ENCODE measurements at regions not wholly inside any gene's neighbourhood (a gene's known extent, or its start where the extent isn't known, plus 50 kb on each side); places are given as distances from the start of the nearest gene placed in this dataset.

DNA sequence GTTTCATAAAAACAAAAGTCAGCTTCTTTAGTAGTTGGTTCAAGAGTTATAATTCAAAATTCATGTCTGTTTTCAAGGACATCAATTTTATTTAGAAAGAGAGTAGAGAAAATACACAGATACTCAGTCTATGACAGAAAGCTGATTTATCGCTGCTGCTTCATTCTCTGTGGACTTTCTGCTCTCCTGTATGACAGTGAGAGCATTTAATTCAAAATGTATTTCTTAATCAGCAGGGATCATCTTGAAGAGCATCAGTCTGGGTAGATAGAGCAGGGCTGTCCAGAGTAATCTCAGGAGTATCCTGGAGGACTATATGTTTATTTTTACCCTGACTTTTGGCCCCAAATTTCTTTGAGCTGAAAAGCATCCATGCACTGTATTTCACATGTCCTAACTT, 1676.7 kb downstream of the REEP3 start:
- Histone ChIP-seq H3K27ac (ENCODE audit: low read depth, low read length, poor library complexity, severe bottlenecking) (no peak overlapping the region), H3K9me3 (ENCODE audit: low read depth, low read length, poor library complexity, severe bottlenecking) (no peaks in the 10 kb centered on the region), H3K36me3 (ENCODE audit: insufficient read depth, low read length, poor library complexity, severe bottlenecking) (no peaks in the 10 kb centered on the region), H3K27me3 (replicated peaks; ENCODE audit: insufficient read depth, low read depth, low read length, poor library complexity) (no peaks in the 10 kb centered on the region), H3K4me3 (ENCODE audit: low read depth, low read length, poor library complexity, severe bottlenecking) (no peak overlapping the region), H3K4me1 (ENCODE audit: insufficient read depth, low read length, poor library complexity, severe bottlenecking) (no peaks in the 10 kb centered on the region)
- ChIA-PET POLR2A (ENCODE audit: low non-redundant PET) (no interaction called here), CTCF (no interaction called here)
- intact Hi-C loops (cut with micrococcal nuclease; ENCODE audit: unreplicated experiment) = no loop called here
- BruUV-seq (replicated peaks) = no TSS peak
- TF ChIP-seq EZH2 (IDR thresholded peaks at IDR 0.05; ENCODE audit: borderline replicate concordance, low read depth, low read length, poor library complexity, severe bottlenecking) = no peak
- TF ChIP-seq, protein P1, sequence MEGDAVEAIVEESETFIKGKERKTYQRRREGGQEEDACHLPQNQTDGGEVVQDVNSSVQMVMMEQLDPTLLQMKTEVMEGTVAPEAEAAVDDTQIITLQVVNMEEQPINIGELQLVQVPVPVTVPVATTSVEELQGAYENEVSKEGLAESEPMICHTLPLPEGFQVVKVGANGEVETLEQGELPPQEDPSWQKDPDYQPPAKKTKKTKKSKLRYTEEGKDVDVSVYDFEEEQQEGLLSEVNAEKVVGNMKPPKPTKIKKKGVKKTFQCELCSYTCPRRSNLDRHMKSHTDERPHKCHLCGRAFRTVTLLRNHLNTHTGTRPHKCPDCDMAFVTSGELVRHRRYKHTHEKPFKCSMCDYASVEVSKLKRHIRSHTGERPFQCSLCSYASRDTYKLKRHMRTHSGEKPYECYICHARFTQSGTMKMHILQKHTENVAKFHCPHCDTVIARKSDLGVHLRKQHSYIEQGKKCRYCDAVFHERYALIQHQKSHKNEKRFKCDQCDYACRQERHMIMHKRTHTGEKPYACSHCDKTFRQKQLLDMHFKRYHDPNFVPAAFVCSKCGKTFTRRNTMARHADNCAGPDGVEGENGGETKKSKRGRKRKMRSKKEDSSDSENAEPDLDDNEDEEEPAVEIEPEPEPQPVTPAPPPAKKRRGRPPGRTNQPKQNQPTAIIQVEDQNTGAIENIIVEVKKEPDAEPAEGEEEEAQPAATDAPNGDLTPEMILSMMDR (conservative IDR thresholded peaks at IDR 0.05; ENCODE audit: low read depth, low read length) = no peak
- no peak for DNase-seq (ENCODE audit: low spot score)

DNA sequence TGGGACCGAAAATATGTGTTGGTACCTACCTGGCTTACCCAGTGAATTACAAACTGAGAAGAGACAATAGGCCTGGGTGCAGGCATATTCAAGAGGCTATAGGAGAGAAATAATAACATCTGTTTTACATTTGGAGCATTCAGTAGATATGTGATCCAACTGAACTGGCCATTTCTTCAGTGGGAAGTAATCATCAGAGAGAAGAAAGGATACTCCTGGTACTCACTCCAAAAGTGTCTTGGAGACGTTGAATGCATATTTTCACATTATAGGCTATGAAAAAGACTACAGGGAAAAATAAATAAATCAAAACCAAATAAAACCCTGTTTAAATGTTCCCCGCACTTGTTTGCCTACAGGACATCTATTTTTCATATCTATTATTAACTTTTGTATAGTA, 1680.3 kb downstream of the REEP3 start:
- no peak overlapping the region for H3K27ac ChIP-seq (ENCODE audit: low read depth, low read length, poor library complexity, severe bottlenecking)
- CTCF ChIA-PET = no interaction called here
- intact Hi-C loops (cut with micrococcal nuclease; ENCODE audit: unreplicated experiment) = no loop called here
- no peaks in the 10 kb centered on the region for H3K4me1 ChIP-seq (ENCODE audit: insufficient read depth, low read length, poor library complexity, severe bottlenecking)
- H3K9me3 ChIP-seq (ENCODE audit: low read depth, low read length, poor library complexity, severe bottlenecking) = no peaks in the 10 kb centered on the region
- H3K4me3 ChIP-seq (ENCODE audit: low read depth, low read length, poor library complexity, severe bottlenecking) = no peak overlapping the region
- no TSS peak for BruUV-seq (replicated peaks)
- H3K36me3 ChIP-seq (ENCODE audit: insufficient read depth, low read length, poor library complexity, severe bottlenecking) = no peaks in the 10 kb centered on the region
- no peak for DNase-seq (ENCODE audit: low spot score)
- no peaks in the 10 kb centered on the region for H3K27me3 ChIP-seq (replicated peaks; ENCODE audit: insufficient read depth, low read depth, low read length, poor library complexity)
- TF ChIP-seq, protein P1 (conservative IDR thresholded peaks at IDR 0.05; ENCODE audit: low read depth, low read length) = no peak
- TF ChIP-seq EZH2 (IDR thresholded peaks at IDR 0.05; ENCODE audit: borderline replicate concordance, low read depth, low read length, poor library complexity, severe bottlenecking) = no peak
- POLR2A ChIA-PET (ENCODE audit: low non-redundant PET) = no interaction called here

DNA sequence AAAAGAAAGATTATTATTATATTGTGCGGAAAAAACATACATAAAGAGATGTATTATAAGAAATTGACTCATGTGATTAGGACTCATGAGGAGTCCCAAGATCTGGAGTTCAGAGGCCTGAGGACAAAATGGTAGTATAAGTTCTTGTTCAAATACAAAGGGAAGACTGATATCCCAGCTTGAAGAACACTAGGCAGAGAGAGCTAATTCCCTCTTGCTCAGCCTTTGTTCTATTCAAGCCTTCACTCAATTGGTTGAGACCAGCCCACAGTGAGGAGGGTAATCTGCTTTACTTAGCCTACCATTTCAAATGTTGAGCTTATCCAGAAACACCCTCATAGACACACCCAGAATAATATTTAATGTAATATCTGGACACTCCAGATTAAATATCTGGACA, 1683.8 kb downstream of the REEP3 start:
- Histone ChIP-seq H3K27ac (ENCODE audit: low read depth, low read length, poor library complexity, severe bottlenecking) (no peak overlapping the region), H3K4me3 (ENCODE audit: low read depth, low read length, poor library complexity, severe bottlenecking) (no peak overlapping the region), H3K4me1 (ENCODE audit: insufficient read depth, low read length, poor library complexity, severe bottlenecking) (no peaks in the 10 kb centered on the region), H3K27me3 (replicated peaks; ENCODE audit: insufficient read depth, low read depth, low read length, poor library complexity) (no peaks in the 10 kb centered on the region), H3K36me3 (ENCODE audit: insufficient read depth, low read length, poor library complexity, severe bottlenecking) (no peaks in the 10 kb centered on the region), H3K9me3 (ENCODE audit: low read depth, low read length, poor library complexity, severe bottlenecking) (no peaks in the 10 kb centered on the region)
- ChIA-PET POLR2A (ENCODE audit: low non-redundant PET) (no interaction called here), CTCF (no interaction called here)
- TF ChIP-seq, protein P1 (conservative IDR thresholded peaks at IDR 0.05; ENCODE audit: low read depth, low read length) = no peak
- BruUV-seq (replicated peaks) = no TSS peak
- no peak for DNase-seq (ENCODE audit: low spot score)
- intact Hi-C loops (cut with micrococcal nuclease; ENCODE audit: unreplicated experiment) = no loop called here

Data from A673 (cell line).